HCT116 (cell line): ENCODE measurements at regions not wholly inside any gene's neighbourhood (a gene's known extent, or its start where the extent isn't known, plus 50 kb on each side); places are given as distances from the start of the nearest gene placed in this dataset.

Experiments used
- ATAC-seq: fragments of 200-7000 bp; cut with Tn5 transposase; 2 replicates; pipeline ENCODE4 v1.9.1; 2020; ENCODE audit warnings: mild to moderate bottlenecking, moderate library complexity
- BruUV-seq: library from RNA; stranded (reverse); fragments of 400-500 nt; replicated peaks from 2 replicates; lab custom pipeline; 2021; lab: Mats Ljungman, UMichigan
- CTCF ChIA-PET: fragments of 300-600 bp; sonication (Branson Sonifier 250); formaldehyde crosslinking; loops from one replicate; lab custom pipeline; 2021; ENCODE audit warnings: antibody characterized with exemption; lab: Charles Lee
- POLR2A ChIA-PET: fragments of 300-600, 350-600 bp; sonication (Branson Sonifier 250); formaldehyde crosslinking; loops from one replicate; lab custom pipeline; 2021; ENCODE audit warnings: antibody characterized with exemption; lab: Charles Lee
- RAD21 ChIA-PET, 2 experiments: fragments of 300-600 bp; sonication (Branson Sonifier 250); formaldehyde crosslinking; loops; one replicate each; lab custom pipeline; 2023; ENCODE audit warnings: low total read pairs in 2 of 2; ENCODE audit not compliant: uncharacterized antibody in 2 of 2, unreplicated experiment in 2 of 2, low non-redundant PET in 1 of 2; lab: Charles Lee
- DNase-seq: peaks from one replicate; pipeline ENCODE4 v3.0.0-alpha.2; 2010; ENCODE audit warnings: low read depth, low spot score
- H2AFZ ChIP-seq: fragments of 200-600 bp; shearing (Covaris generic), sonication (generic); 2 replicates; pipeline ENCODE4 v1.6.1; 2017; ENCODE audit warnings: low read depth, mixed run types, mixed read lengths, antibody characterized with exemption, low read length; ENCODE audit not compliant: poor library complexity, severe bottlenecking
- H3K27ac ChIP-seq: 2 replicates; pipeline ENCODE4 v1.5.1; 2012; ENCODE audit warnings: low read depth, low read length
- H3K27me3 ChIP-seq: fragments of 200-600 bp; sonication (generic); 2 replicates; pipeline ENCODE4 v1.6.1; 2016; ENCODE audit warnings: mixed run types, low read length, mixed read lengths; ENCODE audit not compliant: insufficient read depth
- H3K36me3 ChIP-seq, 2 experiments: fragments of 200-500 bp in 1 of 2; fragments of 200-600 bp in 1 of 2; sonication (Bioruptor generic) in 1 of 2; sonication (generic) in 1 of 2; 2 replicates each; pipeline versions ENCODE4 v1.5.1 to v1.6.1; 2014 to 2016; ENCODE audit warnings: low read length in 2 of 2, inconsistent platforms in 1 of 2, mixed read lengths in 1 of 2, mixed run types in 1 of 2; ENCODE audit not compliant: insufficient read depth in 2 of 2, control insufficient read depth in 1 of 2
- H3K4me1 ChIP-seq, 2 experiments: fragments of 200-600 bp in 1 of 2; sonication (generic) in 1 of 2; 2 replicates each; pipeline versions ENCODE4 v1.5.1 to v1.6.1; 2012 to 2017; ENCODE audit warnings: low read length in 2 of 2, inconsistent platforms in 1 of 2, mild to moderate bottlenecking in 1 of 2, mixed read lengths in 1 of 2, mixed run types in 1 of 2, moderate library complexity in 1 of 2; ENCODE audit not compliant: insufficient read depth in 2 of 2, control insufficient read depth in 1 of 2
- H3K4me2 ChIP-seq: fragments of 200-600 bp; sonication (generic); 2 replicates; pipeline ENCODE4 v1.6.1; 2017; ENCODE audit warnings: mixed run types, low read length, mixed read lengths
- H3K4me3 ChIP-seq, 2 experiments: fragments of 200-600 bp in 1 of 2; sonication (generic) in 1 of 2; replicated peaks in 1 of 2; 2 replicates each; pipeline ENCODE4 v1.5.1; 2011 to 2016; ENCODE audit warnings: low read length in 2 of 2, control low read depth in 1 of 2, low read depth in 1 of 2, mild to moderate bottlenecking in 1 of 2, mixed read lengths in 1 of 2, mixed run types in 1 of 2
- H3K79me2 ChIP-seq: fragments of 200-600 bp; sonication (generic); 2 replicates; pipeline ENCODE4 v1.6.1; 2017; ENCODE audit warnings: mild to moderate bottlenecking, mixed run types, low read length, moderate library complexity, mixed read lengths; ENCODE audit not compliant: insufficient read depth
- H3K9ac ChIP-seq: fragments of 200-600 bp; sonication (generic); 2 replicates; pipeline ENCODE4 v1.6.1; 2016; ENCODE audit warnings: low read length, mixed read lengths
- H3K9me2 ChIP-seq: fragments of 200-600 bp; sonication (generic), shearing (Covaris generic); 2 replicates; pipeline ENCODE4 v1.6.1; 2017; ENCODE audit warnings: mixed run types, mild to moderate bottlenecking, moderate library complexity; ENCODE audit not compliant: insufficient read depth
- H3K9me3 ChIP-seq, 2 experiments: fragments of 200-500 bp in 1 of 2; fragments of 200-600 bp in 1 of 2; sonication (Bioruptor generic) in 1 of 2; sonication (generic) in 1 of 2; 2 replicates each; pipeline ENCODE4 v1.6.1; 2014 to 2017; ENCODE audit warnings: low read length in 2 of 2, mixed read lengths in 2 of 2, inconsistent platforms in 1 of 2, low read depth in 1 of 2, mild to moderate bottlenecking in 1 of 2, mixed run types in 1 of 2, moderate library complexity in 1 of 2; ENCODE audit not compliant: control insufficient read depth in 1 of 2, insufficient read depth in 1 of 2
- H4K20me1 ChIP-seq: fragments of 200-600 bp; sonication (generic), shearing (Covaris generic); 2 replicates; pipeline ENCODE4 v1.6.1; 2017; ENCODE audit warnings: mixed run types, mild to moderate bottlenecking, moderate library complexity; ENCODE audit not compliant: insufficient read depth
- ATF3 ChIP-seq: IDR thresholded peaks from 2 replicates; pipeline ENCODE4 v1.6.1; 2012
- CBX3 ChIP-seq: IDR thresholded peaks from 2 replicates; pipeline ENCODE4 v1.6.1; 2012; ENCODE audit warnings: low read depth
- CEBPB ChIP-seq: IDR thresholded peaks from 2 replicates; pipeline ENCODE4 v1.6.1; 2012; ENCODE audit warnings: low read depth
- CTCF ChIP-seq, 3 experiments: fragments of 200-600 bp in 1 of 3; sonication (generic) in 1 of 3; IDR thresholded peaks in 2 of 3; conservative IDR thresholded peaks in 1 of 3; 2 replicates each; pipeline ENCODE4 v1.5.1; 2012 to 2017; ENCODE audit warnings: low read depth in 2 of 3, low read length in 2 of 3, antibody characterized with exemption in 1 of 3, borderline replicate concordance in 1 of 3, control low read depth in 1 of 3, mild to moderate bottlenecking in 1 of 3, mixed read lengths in 1 of 3, mixed run types in 1 of 3, moderate library complexity in 1 of 3; ENCODE audit not compliant: insufficient read depth in 1 of 3
- ELF1 ChIP-seq: IDR thresholded peaks from 2 replicates; pipeline ENCODE4 v1.6.1; 2012; ENCODE audit warnings: low read depth, borderline replicate concordance
- EZH2 ChIP-seq: fragments of 200-600 bp; sonication (generic); IDR thresholded peaks from 2 replicates; pipeline ENCODE4 v1.6.1; 2017; ENCODE audit warnings: antibody characterized with exemption, mixed run types
- EZH2phosphoT487 ChIP-seq: fragments of 200-600 bp; IDR thresholded peaks from 2 replicates; pipeline ENCODE4 v1.6.1; 2018; ENCODE audit warnings: antibody characterized with exemption, borderline replicate concordance
- FOSL1 ChIP-seq: IDR thresholded peaks from 2 replicates; pipeline ENCODE4 v1.6.1; 2012; ENCODE audit warnings: low read depth
- JUND ChIP-seq: IDR thresholded peaks from 2 replicates; pipeline ENCODE4 v1.6.1; 2012
- MAX ChIP-seq: IDR thresholded peaks from 2 replicates; pipeline ENCODE4 v1.6.1; 2012
- POLR2A ChIP-seq: IDR thresholded peaks from 2 replicates; pipeline ENCODE4 v1.7.0; 2011; ENCODE audit warnings: borderline replicate concordance; ENCODE audit not compliant: insufficient read depth, insufficient read length; ENCODE audit errors: extremely low read depth
- POLR2AphosphoS5 ChIP-seq: IDR thresholded peaks from 2 replicates; pipeline ENCODE4 v1.6.1; 2011; ENCODE audit warnings: mild to moderate bottlenecking, low read depth, low read length, moderate library complexity
- RAD21 ChIP-seq: IDR thresholded peaks from 2 replicates; pipeline ENCODE4 v1.6.1; 2012; ENCODE audit warnings: low read depth, mild to moderate bottlenecking
- SIN3A ChIP-seq: IDR thresholded peaks from 2 replicates; pipeline ENCODE4 v1.6.1; 2012; ENCODE audit warnings: low read depth
- SP1 ChIP-seq: IDR thresholded peaks from 2 replicates; pipeline ENCODE4 v1.6.1; 2012; ENCODE audit warnings: low read depth
- ZNF274 ChIP-seq: fragments of 200-500 bp; sonication (Bioruptor generic); IDR thresholded peaks from 2 replicates; pipeline ENCODE4 v1.6.1; 2014; ENCODE audit warnings: mild to moderate bottlenecking, low read depth, low read length, inconsistent platforms
- intact Hi-C: fragments of 100-400 bp; cut with micrococcal nuclease; formaldehyde crosslinking; loops from 2 replicates; pipeline ENCODE4 v1.10.0; 2022

GRCh38 chr7:52233248-52233647 is 802.2 kb upstream of the POM121L12 start:
- no peaks in the 10 kb centered on the region for H3K27me3 ChIP-seq
- H3K79me2 ChIP-seq: no peaks in the 10 kb centered on the region
- no peak overlapping the region for H3K9ac ChIP-seq
- RAD21 ChIA-PET: no interaction called here
- CTCF ChIA-PET: no interaction called here
- no peaks in the 10 kb centered on the region for H4K20me1 ChIP-seq
- BruUV-seq: no TSS peak
- TF ChIP-seq RAD21 (no peak), POLR2AphosphoS5 (no peak), JUND (no peak), ELF1 (no peak), MAX (no peak), ZNF274 (no peak), FOSL1 (no peak), CBX3 (no peak), SP1 (no peak), POLR2A (no peak), CTCF (IDR thresholded peaks at IDR 0.05 in 2 of 3, conservative IDR thresholded peaks at IDR 0.05 in 1 of 3; ENCODE audit: borderline replicate concordance in 1 of 3, insufficient read depth in 1 of 3, low read depth in 2 of 3, low read length in 2 of 3) (no peak), EZH2 (no peak), ATF3 (no peak), SIN3A (no peak), CEBPB (no peak), EZH2phosphoT487 (no peak)
- ATAC-seq (no peak), DNase-seq (no peak)
- H3K27ac ChIP-seq: no peak overlapping the region
- H3K4me1 ChIP-seq: no peaks in the 10 kb centered on the region
- H3K9me3 ChIP-seq: peaks cover 5 to 16% of the 10 kb centered on the region in 2 experiments; a peak in 3 of 4 replicates
- POLR2A ChIA-PET: no interaction called here
- H3K4me2 ChIP-seq: no peak overlapping the region
- no peaks in the 10 kb centered on the region for H3K36me3 ChIP-seq
- intact Hi-C loops: no loop called here
- H3K9me2 ChIP-seq: no peaks in the 10 kb centered on the region
- no peak overlapping the region for H2AFZ ChIP-seq
- H3K4me3 ChIP-seq: no peak overlapping the region
